HCT116 (cell line): ENCODE measurements at regions not wholly inside any gene's neighbourhood (a gene's known extent, or its start where the extent isn't known, plus 50 kb on each side); places are given as distances from the start of the nearest gene placed in this dataset.

Experiments used
- ATF3 ChIP-seq: IDR thresholded peaks from 2 replicates; pipeline ENCODE4 v1.6.1; 2012
- CBX3 ChIP-seq: IDR thresholded peaks from 2 replicates; pipeline ENCODE4 v1.6.1; 2012; ENCODE audit warnings: low read depth
- CEBPB ChIP-seq: IDR thresholded peaks from 2 replicates; pipeline ENCODE4 v1.6.1; 2012; ENCODE audit warnings: low read depth
- EZH2 ChIP-seq: fragments of 200-600 bp; sonication (generic); IDR thresholded peaks from 2 replicates; pipeline ENCODE4 v1.6.1; 2017; ENCODE audit warnings: antibody characterized with exemption, mixed run types
- EZH2phosphoT487 ChIP-seq: fragments of 200-600 bp; IDR thresholded peaks from 2 replicates; pipeline ENCODE4 v1.6.1; 2018; ENCODE audit warnings: antibody characterized with exemption, borderline replicate concordance
- FOSL1 ChIP-seq: IDR thresholded peaks from 2 replicates; pipeline ENCODE4 v1.6.1; 2012; ENCODE audit warnings: low read depth
- POLR2A ChIP-seq: IDR thresholded peaks from 2 replicates; pipeline ENCODE4 v1.7.0; 2011; ENCODE audit warnings: borderline replicate concordance; ENCODE audit not compliant: insufficient read depth, insufficient read length; ENCODE audit errors: extremely low read depth
- POLR2AphosphoS5 ChIP-seq: IDR thresholded peaks from 2 replicates; pipeline ENCODE4 v1.6.1; 2011; ENCODE audit warnings: mild to moderate bottlenecking, low read depth, low read length, moderate library complexity
- RAD21 ChIP-seq: IDR thresholded peaks from 2 replicates; pipeline ENCODE4 v1.6.1; 2012; ENCODE audit warnings: low read depth, mild to moderate bottlenecking
- SIN3A ChIP-seq: IDR thresholded peaks from 2 replicates; pipeline ENCODE4 v1.6.1; 2012; ENCODE audit warnings: low read depth
- SP1 ChIP-seq: IDR thresholded peaks from 2 replicates; pipeline ENCODE4 v1.6.1; 2012; ENCODE audit warnings: low read depth
- YY1 ChIP-seq: IDR thresholded peaks from 2 replicates; pipeline ENCODE4 v1.6.1; 2011; ENCODE audit warnings: low read length, low read depth, moderate library complexity, mild to moderate bottlenecking; ENCODE audit not compliant: insufficient replicate concordance; ENCODE audit errors: extremely low read depth
- ZFX ChIP-seq: fragments of 450-650 bp; IDR thresholded peaks from 2 replicates; pipeline ENCODE4 v1.6.1; 2017
- TF ChIP-seq, protein P1 (sequence below), 3 experiments: fragments of 200-600 bp in 1 of 3; sonication (generic) in 1 of 3; IDR thresholded peaks in 2 of 3; conservative IDR thresholded peaks in 1 of 3; 2 replicates each; pipeline ENCODE4 v1.5.1; 2012 to 2017; ENCODE audit warnings: low read depth in 2 of 3, low read length in 2 of 3, antibody characterized with exemption in 1 of 3, borderline replicate concordance in 1 of 3, control low read depth in 1 of 3, mild to moderate bottlenecking in 1 of 3, mixed read lengths in 1 of 3, mixed run types in 1 of 3, moderate library complexity in 1 of 3; ENCODE audit not compliant: insufficient read depth in 1 of 3

GRCh38 chr9:22582221-22582620 lies 135.6 kb downstream of the DMRTA1 start:
- TF ChIP-seq CEBPB, result no peak
- TF ChIP-seq POLR2AphosphoS5, result no peak
- no peak for TF ChIP-seq EZH2
- TF ChIP-seq RAD21, result no peak
- TF ChIP-seq EZH2phosphoT487, result no peak
- no peak for TF ChIP-seq POLR2A
- no peak for TF ChIP-seq SP1
- no peak for TF ChIP-seq CBX3
- TF ChIP-seq, protein P1, sequence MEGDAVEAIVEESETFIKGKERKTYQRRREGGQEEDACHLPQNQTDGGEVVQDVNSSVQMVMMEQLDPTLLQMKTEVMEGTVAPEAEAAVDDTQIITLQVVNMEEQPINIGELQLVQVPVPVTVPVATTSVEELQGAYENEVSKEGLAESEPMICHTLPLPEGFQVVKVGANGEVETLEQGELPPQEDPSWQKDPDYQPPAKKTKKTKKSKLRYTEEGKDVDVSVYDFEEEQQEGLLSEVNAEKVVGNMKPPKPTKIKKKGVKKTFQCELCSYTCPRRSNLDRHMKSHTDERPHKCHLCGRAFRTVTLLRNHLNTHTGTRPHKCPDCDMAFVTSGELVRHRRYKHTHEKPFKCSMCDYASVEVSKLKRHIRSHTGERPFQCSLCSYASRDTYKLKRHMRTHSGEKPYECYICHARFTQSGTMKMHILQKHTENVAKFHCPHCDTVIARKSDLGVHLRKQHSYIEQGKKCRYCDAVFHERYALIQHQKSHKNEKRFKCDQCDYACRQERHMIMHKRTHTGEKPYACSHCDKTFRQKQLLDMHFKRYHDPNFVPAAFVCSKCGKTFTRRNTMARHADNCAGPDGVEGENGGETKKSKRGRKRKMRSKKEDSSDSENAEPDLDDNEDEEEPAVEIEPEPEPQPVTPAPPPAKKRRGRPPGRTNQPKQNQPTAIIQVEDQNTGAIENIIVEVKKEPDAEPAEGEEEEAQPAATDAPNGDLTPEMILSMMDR (IDR thresholded peaks at IDR 0.05 in 2 of 3, conservative IDR thresholded peaks at IDR 0.05 in 1 of 3; ENCODE audit: borderline replicate concordance in 1 of 3, insufficient read depth in 1 of 3, low read depth in 2 of 3, low read length in 2 of 3), result no peak
- no peak for TF ChIP-seq ZFX
- no peak for TF ChIP-seq SIN3A
- no peak for TF ChIP-seq YY1
- no peak for TF ChIP-seq FOSL1
- no peak for TF ChIP-seq ATF3
